ENCODE measurements at regions not wholly inside any gene's neighbourhood (a gene's known extent, or its start where the extent isn't known, plus 50 kb on each side); places are given as distances from the start of the nearest gene placed in this dataset.
"Not testable (repeated sequence)": the region's sequence is repeated elsewhere in the genome, so short reads cannot be mapped to it uniquely, and the experiment has no call there.

GRCh38 chr21:28421716-28422524 lies 570.8 kb downstream of the LTN1 start:
- intact Hi-C loops (cut with DNase I), result no loop called here
- no peak for DNase-seq (ENCODE audit: low spot score)

- intact Hi-C loops (cut with DNase I), result no loop called here
- DNase-seq (ENCODE audit: low spot score), result no peak
Measured at GRCh38 chr21:28419811-28420210, 572.9 kb downstream of the LTN1 start.

GRCh38 chr21:28418726-28419514 lies 573.8 kb downstream of the LTN1 start:
- no peak for DNase-seq (ENCODE audit: low spot score)
- intact Hi-C loops (cut with DNase I), result no loop called here

GRCh38 chr21:28410256-28410655 lies 582.4 kb downstream of the LTN1 start:
- intact Hi-C loops (cut with DNase I), result no loop called here
- no peak for DNase-seq (ENCODE audit: low spot score)

- DNase-seq (ENCODE audit: low spot score), result no peak
- intact Hi-C loops (cut with DNase I), result no loop called here
Measured at GRCh38 chr21:28402616-28402989, 590.1 kb downstream of the LTN1 start.

GRCh38 chr21:28397040-28397439 lies 595.6 kb downstream of the LTN1 start:
- no peak for DNase-seq (ENCODE audit: low spot score)
- intact Hi-C loops (cut with DNase I), result no loop called here

GRCh38 chr21:28396421-28396820 lies 596.3 kb downstream of the LTN1 start:
- DNase-seq (ENCODE audit: low spot score), result no peak
- intact Hi-C loops (cut with DNase I), result no loop called here

- intact Hi-C loops (cut with DNase I), result no loop called here
- DNase-seq (ENCODE audit: low spot score), result no peak
Measured at GRCh38 chr21:28393279-28393678, 599.4 kb downstream of the LTN1 start.

- DNase-seq (ENCODE audit: low spot score), result no peak
- intact Hi-C loops (cut with DNase I), result no loop called here
Measured at GRCh38 chr21:28391938-28392849, 600.5 kb downstream of the LTN1 start.

GRCh38 chr21:28387220-28387619 lies 605.5 kb downstream of the LTN1 start:
- intact Hi-C loops (cut with DNase I), result no loop called here
- DNase-seq (ENCODE audit: low spot score), result no peak

- DNase-seq (ENCODE audit: low spot score), result no peak
- intact Hi-C loops (cut with DNase I), result no loop called here
Measured at GRCh38 chr21:28385845-28386244, 606.8 kb downstream of the LTN1 start.

GRCh38 chr21:28381000-28381745 lies 611.5 kb downstream of the LTN1 start:
- DNase-seq (ENCODE audit: low spot score); intact Hi-C loops (cut with DNase I): not testable (repeated sequence)

- intact Hi-C loops (cut with DNase I), result no loop called here
- no peak for DNase-seq (ENCODE audit: low spot score)
Measured at GRCh38 chr21:28380241-28380640, 612.4 kb downstream of the LTN1 start.

GRCh38 chr21:28378026-28378425 lies 614.7 kb downstream of the LTN1 start:
- intact Hi-C loops (cut with DNase I), result no loop called here
- DNase-seq (ENCODE audit: low spot score), result no peak

GRCh38 chr21:28375708-28376385 lies 616.8 kb downstream of the LTN1 start:
- intact Hi-C loops (cut with DNase I), result no loop called here
- DNase-seq (ENCODE audit: low spot score), result no peak

GRCh38 chr21:28374881-28375280 lies 617.8 kb downstream of the LTN1 start:
- intact Hi-C loops (cut with DNase I), result no loop called here
- no peak for DNase-seq (ENCODE audit: low spot score)

- intact Hi-C loops (cut with DNase I), result no loop called here
- DNase-seq (ENCODE audit: low spot score), result no peak
Measured at GRCh38 chr21:28371713-28372112, 621.0 kb downstream of the LTN1 start.

GRCh38 chr21:28359300-28359699 lies 633.4 kb downstream of the LTN1 start:
- no peak for DNase-seq (ENCODE audit: low spot score)
- intact Hi-C loops (cut with DNase I), result no loop called here

GRCh38 chr21:28358702-28359101 lies 634.0 kb downstream of the LTN1 start:
- intact Hi-C loops (cut with DNase I), result no loop called here
- no peak for DNase-seq (ENCODE audit: low spot score)

Data from cardiac septum (tissue), 1 donor.